HG02885 (cell line): ENCODE measurements at regions not wholly inside any gene's neighbourhood (a gene's known extent, or its start where the extent isn't known, plus 50 kb on each side); places are given as distances from the start of the nearest gene placed in this dataset.
"Not testable (repeated sequence)": the region's sequence is repeated elsewhere in the genome, so short reads cannot be mapped to it uniquely, and the experiment has no call there.

Experiments used
- ATAC-seq: cut with Tn5 transposase; IDR thresholded peaks from one replicate; pipeline ENCODE4 v1.9.1; 2021; ENCODE audit warnings: mild to moderate bottlenecking; ENCODE audit not compliant: unreplicated experiment, poor library complexity

- ATAC-seq, result not testable (repeated sequence)
Measured at GRCh38 chr9:67635067-67635466, 223.7 kb upstream of the ANKRD20A1 start.

GRCh38 chr9:67611900-67612299, 246.8 kb upstream of the ANKRD20A1 start:
- ATAC-seq, result not testable (repeated sequence)

- not testable (repeated sequence) for ATAC-seq
Measured at GRCh38 chr9:67609872-67610271, 248.9 kb upstream of the ANKRD20A1 start.

- ATAC-seq, result not testable (repeated sequence)
Measured at GRCh38 chr9:67609435-67609834, 249.3 kb upstream of the ANKRD20A1 start.

GRCh38 chr9:67605113-67605512, 253.6 kb upstream of the ANKRD20A1 start:
- ATAC-seq, result not testable (repeated sequence)

- not testable (repeated sequence) for ATAC-seq
Measured at GRCh38 chr9:67603609-67604008, 255.1 kb upstream of the ANKRD20A1 start.

- not testable (repeated sequence) for ATAC-seq
Measured at GRCh38 chr9:67592424-67592823, 266.3 kb upstream of the ANKRD20A1 start.

GRCh38 chr9:67555874-67556273, 302.9 kb upstream of the ANKRD20A1 start:
- ATAC-seq, result not testable (repeated sequence)

- ATAC-seq, result not testable (repeated sequence)
Measured at GRCh38 chr9:67550044-67550443, 308.7 kb upstream of the ANKRD20A1 start.

GRCh38 chr9:67529834-67530233, 328.9 kb upstream of the ANKRD20A1 start:
- ATAC-seq, result not testable (repeated sequence)

- ATAC-seq, result not testable (repeated sequence)
Measured at GRCh38 chr9:67516938-67517337, 341.8 kb upstream of the ANKRD20A1 start.

- not testable (repeated sequence) for ATAC-seq
Measured at GRCh38 chr9:67514587-67514986, 344.1 kb upstream of the ANKRD20A1 start.

GRCh38 chr9:67503728-67504369, 354.9 kb upstream of the ANKRD20A1 start:
- not testable (repeated sequence) for ATAC-seq

- ATAC-seq, result not testable (repeated sequence)
Measured at GRCh38 chr9:67492028-67492427, 366.7 kb upstream of the ANKRD20A1 start.

- peak; percentile 72 for ATAC-seq
Measured at GRCh38 chr9:67477465-67477864, 381.3 kb upstream of the ANKRD20A1 start.

- ATAC-seq, result not testable (repeated sequence)
Measured at GRCh38 chr9:67470739-67471138, 388.0 kb upstream of the ANKRD20A1 start.

- not testable (repeated sequence) for ATAC-seq
Measured at GRCh38 chr9:67468326-67468725, 390.4 kb upstream of the ANKRD20A1 start.

- not testable (repeated sequence) for ATAC-seq
Measured at GRCh38 chr9:67461796-67462757, 396.7 kb upstream of the ANKRD20A1 start.

GRCh38 chr9:67452941-67453340, 405.8 kb upstream of the ANKRD20A1 start:
- not testable (repeated sequence) for ATAC-seq

GRCh38 chr9:67442313-67442712, 416.4 kb upstream of the ANKRD20A1 start:
- ATAC-seq, result not testable (repeated sequence)

GRCh38 chr9:67437011-67437410, 421.7 kb upstream of the ANKRD20A1 start:
- ATAC-seq, result not testable (repeated sequence)
